ENCODE measurements at regions not wholly inside any gene's neighbourhood (a gene's known extent, or its start where the extent isn't known, plus 50 kb on each side); places are given as distances from the start of the nearest gene placed in this dataset.

DNA sequence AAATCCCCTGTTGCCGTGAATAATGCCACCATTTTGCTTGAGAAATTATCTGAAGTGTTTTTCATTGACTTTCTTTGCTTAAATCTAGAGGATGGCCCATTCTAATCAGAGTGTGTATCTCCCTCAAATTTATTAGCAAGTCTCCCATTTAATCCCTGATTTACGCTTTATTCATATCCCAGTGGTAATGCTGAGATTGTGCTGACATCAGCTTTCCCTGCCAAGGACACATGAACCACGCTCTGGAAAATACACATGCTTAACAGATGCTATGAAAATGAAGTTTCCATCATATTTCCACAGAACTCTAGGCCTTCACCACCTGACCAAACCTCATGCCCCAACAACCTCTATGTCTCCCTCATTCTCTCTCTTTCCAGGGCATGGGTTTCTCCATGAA, 545.4 kb downstream of the TUSC7 start:
- DNase-seq (ENCODE audit: low read depth) = no peak

DNA sequence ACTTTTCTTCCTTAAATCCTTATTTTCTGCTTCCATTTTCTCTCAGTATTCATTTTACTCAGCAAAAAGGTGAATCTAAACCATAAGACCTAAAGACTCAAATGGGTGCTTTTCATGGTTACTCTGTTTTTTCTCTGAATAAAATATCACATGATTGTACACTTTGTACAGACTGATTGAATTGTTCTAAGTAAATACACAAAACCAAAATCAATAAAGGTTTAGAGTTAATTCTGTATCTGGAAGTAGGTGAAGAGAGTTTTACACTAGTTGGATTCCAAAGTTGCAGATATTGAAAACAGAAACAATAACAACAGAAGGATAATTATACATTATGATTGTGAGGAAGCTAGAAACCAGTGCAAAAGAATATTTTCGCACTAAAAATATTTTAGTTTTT, 546.2 kb downstream of the TUSC7 start:
- DNase-seq (ENCODE audit: low read depth) = no peak

DNA sequence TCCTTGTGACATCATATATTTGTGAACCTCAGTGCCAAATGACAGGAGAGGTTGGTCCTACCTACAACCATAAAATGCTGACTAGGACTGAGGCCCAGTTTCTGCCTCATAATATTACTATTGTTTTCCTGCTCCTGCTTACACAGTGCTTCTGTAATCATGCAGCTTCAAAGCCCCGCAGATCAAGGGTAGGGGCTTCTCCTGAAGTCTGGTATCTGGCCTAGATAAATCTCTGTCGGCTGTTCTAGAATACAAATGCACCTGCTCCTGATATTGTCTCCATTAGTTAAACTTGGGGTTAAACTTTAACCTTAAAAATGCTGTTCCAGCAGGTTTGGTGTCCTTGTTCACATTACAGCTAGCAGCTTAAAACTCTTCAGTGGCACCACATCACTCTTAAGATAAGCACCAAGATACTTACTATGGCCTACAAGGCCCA, 552.4 kb downstream of the TUSC7 start:
- no peak for DNase-seq (ENCODE audit: low read depth)

DNA sequence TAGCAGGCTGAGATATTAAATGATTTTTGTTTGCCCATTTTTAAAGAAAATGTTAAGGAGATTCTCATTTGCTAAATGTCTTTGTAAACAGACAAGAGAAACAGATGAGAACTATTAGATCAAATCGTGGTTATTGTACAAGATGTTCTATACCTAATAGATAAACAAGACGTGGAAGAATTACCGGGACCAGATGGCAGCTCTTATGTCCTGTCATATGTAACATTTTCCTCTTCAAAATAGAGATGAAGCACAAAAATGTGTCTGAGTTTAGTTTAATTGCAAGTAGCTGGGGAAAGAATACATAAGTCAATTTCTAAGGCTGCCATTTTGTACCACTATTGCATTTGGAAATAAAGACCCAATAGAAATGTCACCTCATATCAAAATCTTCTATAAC, 553.7 kb downstream of the TUSC7 start:
- DNase-seq (ENCODE audit: low read depth) = no peak

DNA sequence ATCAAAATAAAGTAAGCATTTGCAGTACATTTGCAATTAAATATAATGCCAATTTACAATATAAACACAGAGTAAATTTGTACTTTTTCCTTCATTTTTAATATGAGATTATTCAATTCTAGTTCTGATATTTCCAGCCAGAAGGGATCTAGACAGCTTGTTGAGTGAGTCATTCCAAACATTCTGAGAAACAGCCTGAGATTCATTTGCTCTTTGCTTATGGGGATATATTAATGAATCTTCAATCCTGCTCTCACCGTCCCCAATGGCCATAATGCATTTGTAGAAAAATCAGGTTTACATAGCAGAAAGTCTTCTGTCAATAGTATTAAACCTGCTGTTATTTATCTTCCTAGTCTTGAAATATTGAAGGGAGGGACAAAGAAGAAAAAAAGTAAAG, 554.2 kb downstream of the TUSC7 start:
- DNase-seq (ENCODE audit: low read depth) = no peak

DNA sequence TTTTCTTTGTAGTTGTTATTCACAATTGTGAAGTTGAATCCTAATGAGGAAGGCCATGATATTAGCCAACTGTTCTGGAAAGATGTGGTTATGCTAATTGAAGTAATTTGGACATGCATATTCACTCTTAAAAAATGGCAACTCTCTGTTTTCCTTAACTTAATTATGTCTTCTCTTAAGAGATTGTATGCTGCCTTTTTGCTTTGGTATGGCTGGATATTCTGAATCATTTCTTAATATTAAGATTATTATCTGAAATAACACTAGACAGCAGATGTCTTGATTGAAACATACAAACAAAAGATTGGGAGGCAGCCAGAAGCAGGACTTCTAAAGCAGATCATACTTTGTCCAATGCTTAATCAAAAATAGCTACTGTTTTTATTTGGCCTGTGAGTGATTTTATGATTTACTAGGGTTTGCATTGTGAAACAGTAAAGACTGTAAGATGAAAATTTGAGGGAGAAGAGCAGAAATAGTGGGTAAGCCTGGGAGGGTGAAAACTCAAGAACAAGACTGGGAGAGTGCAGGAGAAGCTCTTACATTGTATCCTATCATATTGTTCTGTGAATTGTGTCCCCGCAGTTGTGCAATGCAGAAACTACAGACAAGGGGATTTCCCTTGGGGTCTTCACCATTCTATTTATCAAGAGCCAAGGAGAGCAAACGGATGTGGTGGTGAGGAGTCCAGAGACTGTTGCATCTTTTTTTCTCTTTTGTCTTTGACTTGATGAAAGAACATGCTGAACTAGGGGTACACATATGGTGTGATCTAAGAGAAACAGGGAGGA, 554.8 kb downstream of the TUSC7 start:
- DNase-seq (ENCODE audit: low read depth) = no peak

DNA sequence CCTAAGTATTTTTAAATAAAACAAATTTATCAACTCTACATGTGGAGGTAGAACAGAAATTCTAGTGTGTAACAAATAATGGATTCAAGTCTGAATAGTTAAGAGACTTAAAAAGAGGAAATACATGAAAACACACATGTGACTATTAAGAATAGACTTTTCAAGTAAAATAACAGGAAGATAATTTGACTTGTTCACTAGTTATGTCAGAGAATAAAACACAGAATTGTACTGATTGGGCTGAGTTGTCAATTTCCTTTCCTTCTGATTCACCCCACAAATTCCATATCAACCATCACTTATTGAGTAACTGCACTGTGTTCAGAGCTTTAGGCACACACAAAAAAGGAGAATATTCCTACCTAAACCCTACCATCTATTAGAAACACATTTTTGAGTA, 557.2 kb downstream of the TUSC7 start:
- no peak for DNase-seq (ENCODE audit: low read depth)

DNA sequence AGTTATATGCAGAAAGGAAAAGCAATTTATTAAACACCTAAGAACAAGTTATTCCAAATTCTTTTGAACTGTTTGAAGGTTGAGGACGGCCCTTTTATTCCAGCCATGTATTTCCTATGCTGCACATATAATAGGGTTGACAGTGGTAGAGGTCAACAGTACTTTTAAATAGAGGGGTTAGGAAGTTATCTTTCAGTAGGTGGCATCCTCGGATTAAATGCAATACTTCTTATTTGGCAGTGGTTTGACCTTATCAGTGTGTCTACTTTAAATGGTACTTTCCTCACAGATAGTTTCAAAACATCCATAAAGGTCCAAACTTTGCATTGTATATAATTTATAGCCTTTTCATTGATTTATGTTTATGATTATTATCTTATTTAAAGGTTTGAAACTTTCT, 558.7 kb downstream of the TUSC7 start:
- DNase-seq (ENCODE audit: low read depth) = no peak

DNA sequence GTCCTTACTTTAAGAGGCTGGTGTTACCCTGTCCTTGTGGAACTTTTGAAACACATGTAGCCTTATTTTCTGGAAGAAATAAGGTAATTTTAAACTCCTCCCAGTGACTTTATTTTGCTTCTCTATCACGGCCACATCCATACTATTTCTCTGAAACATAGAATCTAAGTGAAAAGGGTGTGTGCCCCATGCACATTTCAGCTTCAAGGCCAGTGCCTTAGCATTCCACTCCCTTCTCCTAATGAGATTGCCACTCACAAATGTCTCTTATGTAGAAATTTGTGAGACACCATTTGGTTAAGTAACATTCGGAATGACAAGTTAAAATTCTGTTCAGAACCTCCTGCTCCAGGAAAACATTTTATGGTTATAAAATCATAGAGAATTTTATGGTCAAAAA, 562.7 kb downstream of the TUSC7 start:
- DNase-seq (ENCODE audit: low read depth) = no peak

DNA sequence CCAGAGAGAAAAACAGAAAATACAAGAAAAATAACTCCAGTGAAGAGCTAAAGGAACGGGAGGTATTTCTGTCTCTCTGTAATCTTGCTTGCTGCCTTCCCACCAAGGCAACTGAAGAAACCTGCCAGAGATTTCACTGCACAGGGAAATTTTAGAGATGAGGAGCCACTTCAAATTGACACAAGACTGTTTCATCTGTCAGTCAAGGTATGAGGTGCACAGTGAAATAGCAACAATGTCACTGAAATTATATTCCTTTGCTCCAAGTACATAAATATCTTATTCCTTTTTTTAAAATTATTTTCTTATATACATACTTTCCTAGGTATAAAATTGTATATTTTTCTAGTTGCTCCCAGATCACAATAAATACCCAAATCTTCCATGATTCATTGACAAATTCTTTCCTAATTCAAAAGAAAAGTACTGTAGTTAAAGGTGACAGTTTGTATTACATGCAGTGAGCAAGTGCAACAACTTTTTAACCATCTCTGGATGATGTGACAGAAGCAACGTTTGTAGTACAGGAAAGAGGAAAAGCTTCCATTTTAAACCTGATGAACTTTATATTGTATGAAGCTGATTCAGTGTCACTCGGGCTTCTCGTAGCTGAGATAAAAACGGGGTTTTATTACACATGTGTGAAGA, 563.4 kb downstream of the TUSC7 start:
- no peak for DNase-seq (ENCODE audit: low read depth)

DNA sequence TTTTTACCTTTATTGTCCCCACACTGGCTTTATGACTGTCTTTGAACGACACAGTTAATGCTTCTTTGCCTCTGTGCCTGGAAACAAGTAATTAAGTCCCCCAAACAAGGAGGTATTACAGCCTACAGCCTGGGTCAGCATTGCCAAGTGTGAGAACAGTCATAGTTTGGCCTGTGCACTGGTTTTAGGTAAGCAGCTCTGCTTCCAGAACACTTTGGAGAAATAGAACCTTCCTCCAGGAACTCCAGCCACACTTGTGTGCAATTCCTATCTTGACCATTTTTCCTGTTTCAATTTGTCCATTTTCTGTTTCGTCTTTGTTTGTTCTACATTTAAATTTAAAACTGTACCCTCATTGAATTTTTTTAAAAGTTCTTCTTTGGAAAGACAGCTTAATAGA, 568.2 kb downstream of the TUSC7 start:
- no peak for DNase-seq (ENCODE audit: low read depth)

DNA sequence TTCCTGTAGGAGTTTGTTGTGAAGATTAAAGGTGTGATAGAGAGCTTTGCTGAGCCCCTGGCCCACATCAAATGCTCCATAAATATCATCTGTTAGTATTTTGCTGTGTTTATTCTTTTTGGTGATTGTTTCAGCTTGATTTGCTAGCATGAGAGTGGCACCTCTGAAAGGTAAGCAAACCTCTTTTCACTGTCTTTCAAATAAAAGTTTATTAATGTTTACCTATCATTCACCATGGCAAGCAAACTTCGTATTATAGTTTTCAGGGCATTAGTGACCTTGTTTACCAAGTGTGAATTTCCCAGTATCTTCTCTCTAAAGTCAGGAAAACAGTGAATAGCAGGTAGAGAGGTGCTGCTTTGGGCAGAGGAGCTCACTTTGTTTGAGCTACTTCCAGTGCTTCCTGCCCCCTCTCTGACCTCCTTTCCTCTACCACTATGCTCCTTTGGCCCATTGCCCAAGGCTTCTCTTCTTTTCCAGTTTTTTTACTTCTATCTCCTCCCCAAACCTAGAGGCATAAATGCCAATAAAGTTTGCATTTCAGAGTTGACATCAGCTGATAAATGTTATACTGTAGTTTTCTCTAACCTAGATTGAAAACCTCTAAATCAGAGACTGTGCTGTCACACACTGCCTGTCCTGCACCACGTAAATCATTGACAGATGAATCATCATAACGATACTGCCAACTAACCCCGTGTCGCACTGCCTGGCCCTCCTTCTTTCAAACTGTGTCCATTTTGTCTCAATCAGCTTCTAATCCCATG, 569.0 kb downstream of the TUSC7 start:
- DNase-seq (ENCODE audit: low read depth) = peak; percentile 1

DNA sequence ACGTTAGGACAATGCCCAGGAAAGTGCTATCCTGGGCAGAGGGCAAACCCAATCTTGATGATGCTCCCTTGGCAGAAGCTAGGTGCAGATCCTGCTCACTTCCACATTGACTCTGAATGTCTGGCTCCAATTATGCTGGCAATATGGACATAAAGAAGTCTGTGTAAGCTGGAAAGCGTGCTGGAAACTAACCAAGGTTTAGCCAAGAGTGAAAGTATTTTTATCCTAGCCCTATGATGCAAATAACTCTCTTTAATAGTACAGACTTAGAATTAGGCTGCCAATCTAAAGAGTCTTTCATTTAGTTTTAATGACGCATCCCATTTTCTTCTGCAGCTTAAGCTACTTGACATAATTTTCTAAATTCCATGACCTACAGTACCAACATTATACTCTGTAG, 571.8 kb downstream of the TUSC7 start:
- DNase-seq (ENCODE audit: low read depth) = no peak

DNA sequence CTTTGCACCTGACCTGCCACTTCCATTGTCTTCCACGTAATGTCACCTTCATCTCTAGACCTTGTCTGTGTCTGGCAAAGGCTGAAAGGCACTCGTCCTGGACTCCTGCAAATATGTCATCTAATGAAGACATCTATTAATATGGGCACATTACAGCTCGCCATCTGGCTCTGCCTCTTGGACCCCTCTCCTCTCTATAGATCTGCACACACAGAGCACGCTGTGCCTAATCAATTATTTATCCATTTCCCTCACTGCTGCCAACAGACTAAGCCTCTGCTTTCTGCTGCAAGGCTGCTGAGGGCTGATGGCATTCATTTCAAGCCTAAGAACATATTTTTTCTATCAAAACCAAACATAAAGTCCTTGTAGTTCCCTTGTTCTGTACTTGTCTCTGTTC, 573.0 kb downstream of the TUSC7 start:
- DNase-seq (ENCODE audit: low read depth) = no peak

DNA sequence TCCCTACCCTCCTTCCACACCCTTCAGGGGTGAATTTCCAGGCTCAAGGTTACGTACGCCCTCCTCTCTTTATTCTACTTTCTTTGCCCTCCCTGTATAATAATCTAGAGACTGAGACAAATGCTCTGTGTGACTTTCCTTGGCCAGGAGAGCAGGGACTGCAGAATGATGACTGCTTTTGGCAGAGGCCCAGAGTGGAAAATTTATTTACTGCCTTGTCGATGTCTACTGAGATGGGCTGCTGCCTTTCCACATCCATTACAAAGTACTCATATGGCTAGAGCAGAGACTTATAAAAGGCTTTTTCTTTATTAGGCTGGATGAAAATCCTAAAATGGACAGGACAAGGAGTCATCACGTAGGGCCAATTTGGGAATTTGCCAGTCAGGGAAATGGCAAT, 576.2 kb downstream of the TUSC7 start:
- DNase-seq (ENCODE audit: low read depth) = no peak

DNA sequence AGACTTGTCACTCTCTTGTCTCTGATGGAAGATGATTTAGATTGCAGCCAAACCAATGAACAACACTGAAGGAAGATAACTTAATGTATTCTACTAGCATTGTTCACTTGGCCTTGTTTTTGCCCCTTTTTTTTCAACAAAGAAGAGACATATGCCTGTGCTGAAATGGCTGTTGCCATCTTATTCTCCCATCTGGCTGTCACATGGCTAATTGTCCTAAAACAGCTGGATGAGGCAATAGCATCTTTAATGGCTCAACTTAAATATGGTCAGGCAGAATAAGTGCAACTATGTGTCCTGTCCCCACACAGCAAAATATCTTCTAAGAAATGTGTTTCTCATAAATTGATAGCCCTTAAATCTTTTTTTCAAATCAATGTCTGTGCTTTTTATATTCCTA, 576.9 kb downstream of the TUSC7 start:
- no peak for DNase-seq (ENCODE audit: low read depth)

DNA sequence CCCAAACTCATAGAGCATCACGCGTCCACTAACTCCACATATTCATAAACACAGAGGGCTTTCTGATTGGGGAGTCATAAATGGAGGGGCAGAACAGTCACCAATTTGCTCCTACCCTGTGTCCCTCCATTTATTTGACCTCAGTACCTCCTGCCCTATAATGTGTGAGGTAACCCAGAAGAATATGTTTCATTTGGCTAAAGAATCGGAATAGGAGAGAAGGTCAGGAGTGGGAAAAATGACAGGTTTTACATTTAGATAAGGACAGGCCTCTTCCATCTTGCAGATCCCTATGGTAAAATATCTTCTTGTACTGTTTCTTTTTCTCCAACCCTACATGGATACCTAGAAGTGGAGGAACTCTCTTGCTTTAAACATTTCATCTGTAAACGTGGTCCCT, 578.0 kb downstream of the TUSC7 start:
- no peak for DNase-seq (ENCODE audit: low read depth)

DNA sequence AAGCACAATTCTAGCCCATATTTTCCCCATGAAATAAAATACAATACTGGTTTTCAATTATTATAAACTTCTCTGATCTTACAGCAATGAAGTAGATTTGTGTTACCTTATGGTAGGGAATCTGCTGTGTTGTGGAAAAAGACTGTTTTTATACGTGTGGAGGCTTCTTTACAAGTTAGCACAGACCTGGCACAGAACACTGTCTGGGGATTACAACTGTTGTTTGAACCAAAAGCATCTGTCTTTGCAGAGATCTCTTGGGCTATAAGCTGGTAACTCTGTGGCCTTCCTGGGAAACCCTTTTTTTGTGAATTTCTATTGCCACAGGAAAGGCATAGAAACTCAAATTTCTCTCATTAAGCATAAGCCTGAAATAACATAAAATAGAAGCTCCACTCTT, 581.9 kb downstream of the TUSC7 start:
- no peak for DNase-seq (ENCODE audit: low read depth)

DNA sequence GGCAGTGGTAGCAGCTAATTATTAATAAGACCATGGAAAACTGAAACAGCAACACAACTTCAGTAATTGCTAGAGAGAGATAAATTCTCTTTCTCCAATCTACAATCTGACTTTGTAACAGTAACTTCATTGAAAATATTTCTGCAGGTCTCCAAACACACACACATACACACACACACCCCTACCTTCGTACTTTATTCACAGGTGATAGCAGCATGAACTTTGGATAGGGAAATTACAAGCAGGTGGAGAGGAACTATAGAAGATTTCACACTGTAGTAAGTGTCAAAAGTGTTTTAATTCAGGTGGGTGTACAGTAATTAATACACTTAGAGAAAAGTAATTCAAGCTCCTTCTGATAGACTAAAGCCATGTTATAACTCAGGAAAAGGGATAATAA, 587.5 kb downstream of the TUSC7 start:
- no peak for DNase-seq (ENCODE audit: low read depth)

DNA sequence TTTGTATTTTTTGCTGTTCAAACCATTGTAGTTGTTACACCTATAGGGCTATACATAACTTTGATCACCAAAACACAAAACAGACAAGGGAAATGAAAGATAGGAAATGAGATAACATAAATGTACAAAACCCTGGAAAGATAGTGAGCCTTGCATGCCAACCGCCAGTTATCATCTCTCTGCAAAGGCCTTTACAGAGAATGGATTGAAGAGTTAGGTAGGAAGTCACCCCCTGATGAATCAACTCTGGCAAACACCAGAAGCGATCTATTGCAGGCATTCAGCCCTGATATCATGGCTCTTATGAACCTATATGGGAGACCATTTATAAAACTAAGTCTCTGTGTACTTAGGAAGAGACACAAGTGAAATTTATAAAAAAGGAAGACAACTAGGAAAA, 588.0 kb downstream of the TUSC7 start:
- DNase-seq (ENCODE audit: low read depth) = no peak

DNA sequence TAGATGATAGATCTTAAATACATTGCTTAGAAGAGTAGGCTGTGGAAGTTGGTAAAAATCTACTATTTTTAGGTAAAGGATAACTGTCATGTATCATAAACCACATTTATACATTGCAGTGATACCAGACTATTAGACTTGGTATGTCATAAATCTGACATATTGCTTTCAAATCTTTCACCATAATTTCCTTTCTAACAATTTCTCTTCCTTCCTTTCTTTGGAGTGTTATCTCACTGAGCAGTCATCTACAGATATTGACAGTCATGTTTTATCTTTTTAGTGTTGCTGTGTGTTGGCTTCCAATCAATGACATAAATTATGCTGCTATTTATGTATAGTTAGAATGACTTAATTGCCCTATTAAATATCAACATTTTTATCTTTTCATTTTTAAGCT, 588.7 kb downstream of the TUSC7 start:
- no peak for DNase-seq (ENCODE audit: low read depth)

DNA sequence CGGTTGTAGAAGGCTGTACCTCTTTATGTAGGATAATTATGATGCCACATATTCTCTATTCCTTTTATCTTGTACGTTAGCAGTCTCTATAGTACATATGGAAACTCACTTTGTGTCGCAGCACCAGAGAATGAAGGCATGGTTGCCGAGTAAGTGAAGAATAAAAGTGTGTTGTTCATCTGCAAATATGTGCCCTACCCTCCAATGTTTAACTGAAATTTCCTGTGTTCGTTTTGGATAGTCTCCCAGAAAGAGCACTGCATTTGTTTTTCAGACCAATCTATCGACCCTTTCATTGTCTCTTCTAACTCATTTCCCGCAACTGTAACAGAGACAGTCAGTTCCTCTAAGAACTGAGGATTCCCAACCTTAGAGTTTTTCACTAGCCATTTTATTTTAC, 592.8 kb downstream of the TUSC7 start:
- DNase-seq (ENCODE audit: low read depth) = no peak

DNA sequence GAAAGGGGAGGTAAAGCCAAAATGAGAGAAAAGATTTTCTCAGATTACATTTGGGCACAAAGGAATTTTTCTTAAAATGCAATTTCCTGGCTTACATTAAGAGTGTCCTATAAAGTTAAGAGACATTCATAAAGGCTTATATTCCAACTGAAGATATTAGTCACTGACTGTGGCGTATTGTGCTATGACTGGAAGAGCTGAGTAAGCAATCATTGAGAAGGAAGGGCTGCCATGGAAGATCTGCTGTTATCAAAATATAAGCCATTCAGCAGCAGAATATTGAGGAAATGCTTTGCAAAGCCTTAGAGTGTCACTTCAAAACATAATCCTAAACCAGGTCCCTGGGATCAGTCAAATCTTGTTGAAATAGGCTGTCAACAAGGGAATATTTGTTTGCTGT, 593.9 kb downstream of the TUSC7 start:
- no peak for DNase-seq (ENCODE audit: low read depth)
